Pancreas (tissue), 10 donors: ENCODE measurements at regions not wholly inside any gene's neighbourhood (a gene's known extent, or its start where the extent isn't known, plus 50 kb on each side); places are given as distances from the start of the nearest gene placed in this dataset.

Source experiments
- ATAC-seq, 4 donors: fragments of 200-7000 bp; cut with Tn5 transposase; one replicate each; pipeline versions ENCODE4 v1.8.0 to v1.9.1; 2020; ENCODE audit warnings: mild to moderate bottlenecking in 4 of 4, moderate library complexity in 4 of 4
- DNase-seq, 6 donors: peaks; one replicate each; pipeline ENCODE4 v3.0.0-alpha.2; 2020
- FAIRE-seq: peaks from 2 replicates; lab custom pipeline; 2012; peaks lifted over from hg19 to GRCh38; lab: Jason Lieb, UNC
- H3K27ac ChIP-seq, 4 donors: fragments of 200-600 bp; sonication (generic); 1 replicate in 3 of 4; 2 replicates in 1 of 4; pipeline versions ENCODE4 v1.5.0 to v1.8.0; 2020
- H3K27me3 ChIP-seq, 4 donors: fragments of 200-600 bp; one replicate each; pipeline ENCODE4 v1.8.0; 2021
- H3K36me3 ChIP-seq, 3 donors: fragments of 200-600 bp; sonication (generic) in 1 of 3; one replicate each; pipeline versions ENCODE4 v1.5.0 to v1.8.0; 2020 to 2021
- H3K4me1 ChIP-seq, 3 donors: fragments of 200-600 bp; one replicate each; pipeline ENCODE4 v1.8.0; 2021
- H3K4me3 ChIP-seq, 4 donors: fragments of 200-600 bp; sonication (generic) in 2 of 4; one replicate each; pipeline versions ENCODE4 v1.5.0 to v1.8.0; 2020 to 2021
- H3K9me3 ChIP-seq, 4 donors: fragments of 200-600 bp; one replicate each; pipeline ENCODE4 v1.8.0; 2021
- WGBS, 2 donors: extraction: QIAGEN DNeasy Blood & Tissue Kit; methylation state at CpG; one replicate each; pipeline ENCODE4 v1.1.7; 2013; 5-methylcytosine and 5-hydroxymethylcytosine counted together
- intact Hi-C, 3 donors: fragments of 100-400 bp; cut with DNase I; formaldehyde crosslinking; loops; one replicate each; pipeline versions ENCODE4 v1.11.1 to v1.14.2; 2022
- TF ChIP-seq, protein P1 (sequence below), 4 donors: fragments of 200-600 bp; sonication (generic) in 3 of 4; IDR thresholded peaks; one replicate each; pipeline versions ENCODE4 v1.5.0 to v1.8.0; 2021; ENCODE audit warnings: antibody characterized with exemption in 4 of 4
- donor health status: healthy with polysubstance abuse.
- donor health status: DM: no; HTN: no; CAD: no; lungs with moderate emphysema.
- donor health status: DM: no; HTN: no; CAD: no.
- donor health status: control.
- donor health status: control.
- donor health status: Bipolar disorder and iron deficiency.
- donor health status: DM: yes; HTN: yes; CAD: no.
- donor health status: DM: no; HTN: no; CAD: no.
- donor health status: DM: no; HTN: no; CAD: no.
- donor health status: DM: yes; HTN: yes; CAD: no.

DNA sequence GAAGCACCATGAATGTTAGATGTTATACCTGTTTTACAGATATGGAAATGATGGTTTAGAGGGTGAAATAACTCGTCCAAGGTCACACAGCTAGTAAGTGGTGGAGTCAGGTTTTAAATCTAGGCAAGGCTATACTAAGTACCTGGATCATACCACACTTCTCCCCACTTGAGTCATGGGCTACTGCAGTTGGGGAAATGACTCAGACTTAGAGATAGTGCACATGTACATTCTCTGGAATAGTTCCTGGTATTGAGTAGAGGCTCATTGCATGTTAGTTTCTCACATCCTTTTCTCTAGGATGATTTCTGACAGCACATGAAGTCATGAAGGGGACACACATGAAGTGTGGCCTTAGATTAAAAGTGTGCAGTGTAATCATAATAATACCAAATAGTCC, 76.2 kb upstream of the TNFSF11 start:
- DNase-seq: no peak
- no peaks in the 10 kb centered on the region for H3K4me1 ChIP-seq
- no peak for FAIRE-seq
- TF ChIP-seq, protein P1, sequence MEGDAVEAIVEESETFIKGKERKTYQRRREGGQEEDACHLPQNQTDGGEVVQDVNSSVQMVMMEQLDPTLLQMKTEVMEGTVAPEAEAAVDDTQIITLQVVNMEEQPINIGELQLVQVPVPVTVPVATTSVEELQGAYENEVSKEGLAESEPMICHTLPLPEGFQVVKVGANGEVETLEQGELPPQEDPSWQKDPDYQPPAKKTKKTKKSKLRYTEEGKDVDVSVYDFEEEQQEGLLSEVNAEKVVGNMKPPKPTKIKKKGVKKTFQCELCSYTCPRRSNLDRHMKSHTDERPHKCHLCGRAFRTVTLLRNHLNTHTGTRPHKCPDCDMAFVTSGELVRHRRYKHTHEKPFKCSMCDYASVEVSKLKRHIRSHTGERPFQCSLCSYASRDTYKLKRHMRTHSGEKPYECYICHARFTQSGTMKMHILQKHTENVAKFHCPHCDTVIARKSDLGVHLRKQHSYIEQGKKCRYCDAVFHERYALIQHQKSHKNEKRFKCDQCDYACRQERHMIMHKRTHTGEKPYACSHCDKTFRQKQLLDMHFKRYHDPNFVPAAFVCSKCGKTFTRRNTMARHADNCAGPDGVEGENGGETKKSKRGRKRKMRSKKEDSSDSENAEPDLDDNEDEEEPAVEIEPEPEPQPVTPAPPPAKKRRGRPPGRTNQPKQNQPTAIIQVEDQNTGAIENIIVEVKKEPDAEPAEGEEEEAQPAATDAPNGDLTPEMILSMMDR (IDR thresholded peaks at IDR 0.05): no peak
- H3K27me3 ChIP-seq: no peaks in the 10 kb centered on the region
- intact Hi-C loops: no loop called here
- ATAC-seq: peak in 2 of 4 donors; percentile 46 to 53
- no peaks in the 10 kb centered on the region for H3K9me3 ChIP-seq
- 32 to 40% methylated on average over 1 of the region's 1 CpG for WGBS, 2 donors
- no peaks in the 10 kb centered on the region for H3K36me3 ChIP-seq
- H3K27ac ChIP-seq: no peak overlapping the region
- H3K4me3 ChIP-seq: no peak overlapping the region

- WGBS, 2 donors: 67 to 77% methylated on average over 3 of the region's 3 CpGs
- Histone ChIP-seq H3K27ac (no peak overlapping the region), H3K27me3 (no peaks in the 10 kb centered on the region), H3K36me3 (no peaks in the 10 kb centered on the region), H3K4me1 (no peaks in the 10 kb centered on the region), H3K4me3 (no peak overlapping the region), H3K9me3 (no peaks in the 10 kb centered on the region)
- FAIRE-seq (no peak), DNase-seq (no peak), ATAC-seq (no peak)
- intact Hi-C loops: no loop called here
- TF ChIP-seq, protein P1 (IDR thresholded peaks at IDR 0.05): no peak
Measured at GRCh38 chr13:42498521-42498920, 75.4 kb upstream of the TNFSF11 start.
